NCI-H2196 treated with DMSO at 0.1 percent for 48 hours (cell line): ENCODE measurements at regions not wholly inside any gene's neighbourhood (a gene's known extent, or its start where the extent isn't known, plus 50 kb on each side); places are given as distances from the start of the nearest gene placed in this dataset.
A peak's percentile ranks its signal among the peaks of the same experiment; 100 is the strongest.
"Not testable (repeated sequence)": the region's sequence is repeated elsewhere in the genome, so short reads cannot be mapped to it uniquely, and the experiment has no call there.

Experiments
- DNase-seq: peaks from one replicate; lab custom pipeline; 2025; ENCODE audit not compliant: unreplicated experiment; lab: John Stamatoyannopoulos, UW

DNA sequence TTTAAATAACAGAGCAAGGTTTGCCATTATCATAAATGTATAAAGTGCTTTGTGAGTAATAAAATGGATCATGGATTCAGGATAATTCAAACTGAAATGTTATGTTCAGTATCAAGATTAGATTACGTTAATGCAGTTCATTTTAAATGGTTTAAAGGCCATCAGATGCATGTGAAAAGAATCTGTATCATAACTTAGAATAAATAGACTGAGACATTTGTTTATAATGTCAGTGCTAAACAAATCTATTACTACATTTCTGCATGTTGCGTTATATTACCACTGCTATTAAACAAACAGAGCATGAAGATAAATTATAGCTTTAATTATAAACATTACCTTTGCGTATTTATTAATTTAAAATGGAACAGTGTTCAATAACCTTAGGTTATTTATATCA is 160.2 kb downstream of the TOX3 start:
- no peak for DNase-seq

DNA sequence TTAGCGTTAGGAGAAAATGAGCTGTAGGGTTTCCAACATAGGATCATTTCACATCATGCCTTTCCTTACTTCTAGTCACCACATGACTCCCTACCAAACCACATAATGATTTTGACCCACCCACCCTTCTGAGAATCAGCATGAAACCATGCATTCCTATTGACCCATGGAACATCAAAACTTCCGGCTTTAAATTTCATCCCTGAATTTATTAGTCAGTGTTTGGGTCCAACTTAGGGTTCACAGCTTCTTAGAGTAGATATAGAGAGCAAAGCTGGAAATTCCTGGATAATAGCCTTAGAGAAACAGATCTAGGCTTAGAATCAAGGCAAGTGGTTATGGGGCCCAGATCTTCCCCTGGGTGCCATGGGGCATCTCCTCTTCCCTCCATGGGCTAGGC is 162.6 kb downstream of the TOX3 start:
- no peak for DNase-seq

DNA sequence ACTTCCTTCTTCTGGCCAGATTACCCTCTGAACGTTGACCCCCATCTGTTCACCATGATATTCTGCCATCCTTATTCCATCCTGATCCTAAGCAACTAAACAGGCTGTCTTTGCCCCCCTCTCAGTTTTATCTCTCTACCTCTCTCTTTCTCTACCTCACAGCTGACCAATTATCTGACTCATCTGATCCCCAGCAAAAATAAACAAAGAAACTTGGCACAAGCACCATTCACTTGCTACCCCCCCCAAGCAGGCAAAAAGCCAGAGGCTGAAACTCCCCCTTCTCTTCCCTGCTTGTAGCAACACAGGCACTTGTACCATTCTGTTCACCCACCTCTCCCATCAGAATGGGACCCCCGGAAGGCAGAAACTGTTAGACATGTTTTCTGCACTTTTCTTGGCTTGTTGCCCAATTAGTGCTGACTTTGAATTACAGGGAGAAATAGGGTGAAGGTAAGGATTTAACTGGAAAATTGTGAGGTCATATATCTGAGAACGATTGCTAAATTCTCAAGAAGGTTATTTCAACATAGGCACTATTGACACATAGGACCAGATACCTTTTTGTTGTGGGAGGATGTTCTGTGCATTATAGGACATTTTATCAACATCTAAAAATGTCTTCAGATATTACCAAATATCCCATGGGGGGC is 163.2 kb downstream of the TOX3 start:
- DNase-seq, result peak; percentile 35

DNA sequence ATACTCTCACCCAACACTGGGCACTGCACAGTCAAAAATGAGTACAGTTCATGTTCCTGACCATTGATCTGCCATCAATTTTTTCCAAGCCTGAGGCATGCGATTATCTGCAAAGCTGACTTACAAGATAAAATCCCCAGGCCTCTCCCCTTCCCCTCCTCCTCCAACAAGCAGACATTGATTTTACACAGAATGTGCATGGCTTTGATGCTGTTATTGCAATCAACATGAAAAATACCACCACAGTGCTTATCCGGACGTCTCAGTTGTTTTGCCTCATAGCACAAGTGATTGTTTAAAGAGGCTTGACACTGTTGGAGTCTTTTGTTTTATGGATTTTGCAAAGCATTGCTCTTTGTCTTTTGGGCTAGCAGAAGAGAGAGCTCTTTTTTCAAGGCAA is 163.8 kb downstream of the TOX3 start:
- no peak for DNase-seq

DNA sequence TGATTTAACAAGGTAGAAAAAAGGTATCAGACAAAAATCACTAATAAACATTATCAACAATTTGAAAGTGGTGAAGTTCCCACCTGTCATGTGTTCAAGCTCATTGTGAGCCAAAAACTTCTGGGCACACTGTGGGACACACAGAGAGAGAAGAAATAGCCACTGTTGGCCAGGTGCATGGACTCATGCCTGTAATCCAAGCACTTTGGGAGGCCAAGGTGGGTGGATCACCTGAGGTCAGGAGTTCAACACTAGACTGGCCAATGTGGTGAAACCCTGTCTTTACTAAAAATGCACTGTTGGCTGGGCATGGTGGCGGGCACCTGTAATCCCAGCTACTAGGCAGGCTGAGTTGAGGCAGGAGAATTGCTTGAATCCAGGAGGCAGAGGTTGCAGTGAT is 167.4 kb downstream of the TOX3 start:
- DNase-seq, result no peak

DNA sequence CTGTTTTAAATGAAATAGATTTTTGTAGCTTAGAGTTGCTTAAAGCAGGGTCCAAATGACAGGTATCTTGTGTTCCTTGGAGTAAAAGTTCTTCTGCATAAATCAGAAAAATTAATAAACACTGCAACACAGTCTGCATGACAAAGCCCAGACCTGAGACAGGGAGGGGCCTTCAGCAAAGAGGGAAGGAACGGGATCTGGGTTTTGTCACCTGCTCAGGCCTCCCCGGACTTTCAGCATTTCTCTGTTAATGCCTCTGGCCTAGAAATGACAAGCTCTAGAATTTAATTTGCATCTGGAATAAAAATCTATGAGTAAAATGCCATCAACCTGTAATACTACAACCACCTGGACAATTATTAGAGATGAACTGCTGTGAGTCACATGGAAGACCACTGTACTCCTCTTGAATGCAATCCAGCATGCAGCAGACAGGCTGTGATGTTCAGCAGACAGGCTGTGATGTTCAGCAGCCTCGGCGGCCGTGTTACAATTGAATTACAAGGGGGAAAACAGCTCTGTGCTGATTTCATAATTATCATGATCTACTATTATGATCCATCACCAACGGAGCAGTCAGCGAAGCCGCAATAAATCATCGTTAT is 170.2 kb downstream of the TOX3 start:
- no peak for DNase-seq

DNA sequence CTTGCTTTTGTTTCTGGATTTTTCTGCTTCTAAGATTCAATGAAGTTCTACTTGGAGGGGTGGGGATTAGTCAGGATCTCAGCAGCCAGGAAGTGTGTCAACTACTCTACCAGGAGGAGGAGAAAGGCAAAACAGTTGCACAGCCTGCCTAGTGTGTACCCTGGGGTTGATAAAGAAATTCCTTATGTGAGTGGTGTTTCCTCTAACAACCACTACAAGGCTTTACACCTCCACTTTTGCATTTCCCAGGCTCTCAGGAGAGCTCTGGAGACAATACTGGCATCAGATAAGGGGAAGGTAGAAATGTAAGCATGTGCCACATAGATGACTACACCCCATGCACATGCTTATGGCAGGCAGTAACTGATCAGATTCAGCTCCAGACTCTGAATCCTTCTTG is 174.6 kb downstream of the TOX3 start:
- DNase-seq, result no peak

DNA sequence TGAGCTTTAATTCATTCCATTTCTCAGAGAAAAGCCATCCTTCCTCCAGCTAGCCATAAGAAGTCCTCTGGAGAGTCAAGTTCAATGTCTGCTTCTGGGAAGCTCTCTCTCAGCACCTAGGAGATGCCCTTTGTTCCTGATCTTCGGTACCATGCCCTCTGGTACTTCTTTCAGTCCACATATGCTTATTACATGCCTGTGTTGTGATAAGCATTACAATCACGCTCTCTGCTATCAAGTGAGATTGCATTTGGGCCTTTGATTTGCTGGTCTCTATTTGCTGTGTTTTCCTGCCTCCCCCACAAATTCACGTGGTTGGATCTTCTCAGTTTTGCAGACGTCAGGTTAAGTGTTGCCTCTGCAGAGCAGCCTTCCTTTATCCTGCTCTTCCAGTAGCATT is 178.1 kb downstream of the TOX3 start:
- no peak for DNase-seq

DNA sequence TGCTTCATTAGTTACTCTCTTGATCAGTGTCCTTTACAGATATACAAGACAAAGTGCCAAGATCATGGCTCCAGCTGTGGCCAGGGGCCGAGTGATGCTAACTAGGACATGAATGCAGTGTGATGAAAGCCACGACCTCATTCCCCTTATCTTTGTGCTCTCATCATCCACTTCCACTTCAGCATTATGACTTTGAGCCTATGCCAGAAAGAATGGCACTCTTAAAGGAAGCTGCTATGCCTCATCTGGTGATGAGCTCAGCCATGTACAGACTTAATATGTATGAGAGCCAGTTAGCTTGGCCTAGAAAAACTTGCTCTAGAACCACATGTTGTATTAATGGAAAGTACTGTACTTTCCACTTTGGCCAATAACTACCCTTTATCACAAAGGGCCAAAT is 179.1 kb downstream of the TOX3 start:
- peak; percentile 3 for DNase-seq

DNA sequence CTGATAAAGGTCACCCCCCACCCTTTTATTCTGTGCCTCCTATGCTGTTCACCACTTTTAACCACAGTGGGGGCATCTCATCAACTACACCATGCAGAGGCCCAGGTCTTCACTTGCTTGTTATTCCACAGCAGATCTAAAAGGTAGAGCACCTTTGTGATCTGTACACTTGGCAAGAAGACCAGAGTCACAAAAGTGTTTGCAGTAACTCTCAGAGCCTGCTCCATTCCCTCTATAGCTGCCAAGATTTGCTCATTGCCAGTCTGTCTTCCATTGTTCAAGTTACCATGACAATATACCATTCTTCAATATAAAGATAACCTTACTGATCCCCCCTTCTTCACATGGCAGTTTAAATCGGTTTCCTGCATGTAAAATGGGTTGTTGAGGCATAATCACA is 180.0 kb downstream of the TOX3 start:
- peak; percentile 1 for DNase-seq

DNA sequence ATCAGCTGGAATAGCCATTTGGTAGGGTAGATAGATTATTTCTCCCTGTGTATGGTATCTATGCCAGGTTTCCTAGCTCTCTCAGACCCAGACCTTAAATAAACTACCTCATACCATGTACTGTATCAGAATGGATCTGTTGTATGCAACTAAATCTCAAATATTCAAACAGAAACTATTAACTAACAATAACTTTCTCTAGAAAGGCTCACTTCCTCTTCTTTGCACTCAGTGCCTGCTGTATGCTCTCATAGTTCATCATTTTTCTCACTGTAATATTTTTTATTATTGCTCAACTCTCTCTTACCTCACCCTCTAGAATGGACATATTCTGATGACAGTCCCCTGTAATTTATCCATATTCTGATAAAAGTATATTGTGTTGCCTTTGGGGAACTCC is 182.4 kb downstream of the TOX3 start:
- DNase-seq, result no peak

DNA sequence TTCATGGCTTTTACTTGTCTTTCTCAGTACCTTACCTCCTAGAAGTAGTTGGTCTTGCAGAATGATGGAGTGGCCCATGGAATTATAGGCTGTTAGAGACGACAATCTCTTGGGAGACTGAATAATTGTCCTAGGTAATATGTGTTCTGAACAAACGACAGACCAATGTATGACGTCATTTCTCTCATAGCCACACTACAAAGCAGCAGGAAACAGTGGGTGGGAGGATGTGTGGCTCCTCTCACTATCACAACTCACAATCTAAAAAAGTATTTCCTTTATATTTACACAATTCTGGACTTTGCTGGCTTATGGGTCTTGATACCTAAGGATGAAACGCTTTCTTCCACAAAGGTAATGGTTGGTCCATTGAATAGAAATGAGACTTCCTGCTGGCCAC is 183.9 kb downstream of the TOX3 start:
- DNase-seq, result no peak

DNA sequence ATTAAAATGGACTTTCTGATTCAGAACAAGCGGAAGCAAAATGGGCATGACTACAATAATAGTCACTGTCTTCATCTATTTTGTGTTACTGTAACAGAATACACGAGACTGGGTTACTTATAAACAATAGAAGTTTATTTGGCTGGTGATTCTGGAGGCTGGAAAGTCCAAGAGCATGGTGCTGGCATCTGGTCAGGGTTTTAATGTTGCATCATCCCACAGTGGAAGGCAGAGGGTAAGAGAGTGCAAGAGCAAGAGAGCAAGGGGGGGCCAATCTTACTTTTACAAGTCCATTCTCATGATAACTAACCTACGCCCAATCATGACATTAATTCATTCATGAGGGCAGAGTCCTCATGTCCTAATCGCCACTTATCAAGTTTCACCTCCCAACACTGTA is 189.2 kb downstream of the TOX3 start:
- DNase-seq, result no peak

DNA sequence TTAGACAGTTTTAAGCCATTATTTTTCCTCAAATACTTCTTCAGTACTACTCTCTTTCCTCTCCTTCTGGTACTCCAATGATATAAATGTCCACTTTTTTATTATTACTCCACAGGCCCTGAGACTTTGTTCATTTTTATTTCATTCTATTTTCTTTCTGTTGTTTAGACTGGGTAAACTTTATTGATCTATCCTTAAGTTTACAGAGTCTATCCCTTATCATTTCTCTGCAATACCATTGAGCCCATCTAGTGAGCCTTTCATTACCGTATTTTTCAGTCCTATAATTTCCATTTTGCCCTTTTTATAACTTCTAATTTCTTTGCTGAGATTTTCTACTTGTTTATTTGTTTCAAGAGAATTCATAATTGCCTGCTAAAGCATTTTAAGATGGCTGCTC is 193.7 kb downstream of the TOX3 start:
- no peak for DNase-seq

DNA sequence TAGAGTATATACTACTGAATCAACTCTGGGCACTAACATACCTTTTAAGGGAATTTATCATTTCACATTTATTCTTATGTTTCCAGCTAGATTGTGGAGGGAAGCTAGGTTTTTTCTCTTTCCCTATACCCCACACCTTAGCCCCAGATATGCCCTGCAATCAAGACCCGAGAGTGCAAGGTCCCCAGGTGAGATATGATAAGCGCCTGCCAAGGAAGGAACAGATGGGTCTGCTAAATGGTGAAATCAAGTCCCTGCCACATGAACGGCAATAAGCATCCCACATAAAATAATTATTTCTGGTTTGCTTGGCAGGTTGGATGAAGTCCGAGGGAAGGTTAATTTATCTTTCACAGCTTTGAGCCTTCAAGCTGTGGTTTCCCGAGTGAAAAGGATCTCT is 195.5 kb downstream of the TOX3 start:
- no peak for DNase-seq

DNA sequence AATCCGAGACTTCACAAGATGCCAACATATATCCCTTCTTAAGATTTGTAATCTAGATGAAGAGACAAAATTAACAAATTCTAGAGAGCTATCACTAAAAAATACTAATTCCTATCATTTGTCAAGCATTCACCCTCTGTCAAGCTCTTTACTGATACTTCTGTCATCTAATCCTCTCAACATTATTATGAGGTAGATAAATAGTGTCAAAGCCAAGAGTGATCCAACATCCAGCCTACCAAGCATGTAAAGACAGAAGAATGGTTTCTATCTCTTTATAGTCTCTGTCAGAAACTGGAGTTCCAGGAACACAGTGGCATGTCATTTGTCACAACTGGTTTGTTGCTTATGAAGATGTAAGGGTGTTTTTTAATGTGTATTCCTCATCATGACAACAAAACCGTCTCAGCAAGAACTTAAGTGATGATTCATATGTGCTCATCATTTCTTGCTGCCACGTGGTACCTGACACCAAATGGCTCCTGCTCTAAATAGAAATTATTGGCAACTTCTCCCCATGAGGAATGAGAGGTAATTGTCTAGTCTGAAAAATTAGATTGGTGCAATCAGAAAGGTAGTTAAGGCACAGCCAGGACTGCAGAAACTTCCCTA is 196.8 kb downstream of the TOX3 start:
- DNase-seq, result no peak

DNA sequence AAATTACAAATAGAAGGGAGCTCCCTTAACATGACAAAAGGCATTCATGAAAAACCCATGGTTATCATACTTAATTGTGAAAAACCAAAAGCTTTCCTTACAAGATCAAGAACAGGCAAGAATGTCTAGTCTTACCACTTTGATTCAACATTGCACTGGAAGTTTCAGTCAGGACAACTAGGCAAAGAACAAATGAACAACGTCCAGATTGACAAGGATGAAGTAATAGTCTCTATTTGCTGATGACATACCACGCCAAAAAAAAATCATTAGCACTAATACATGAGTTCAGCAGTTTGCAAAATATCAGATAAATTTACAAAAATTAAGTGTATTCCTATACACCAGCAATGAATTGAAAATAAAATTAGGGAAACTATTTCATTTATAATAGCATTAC is 200.2 kb downstream of the TOX3 start:
- no peak for DNase-seq

DNA sequence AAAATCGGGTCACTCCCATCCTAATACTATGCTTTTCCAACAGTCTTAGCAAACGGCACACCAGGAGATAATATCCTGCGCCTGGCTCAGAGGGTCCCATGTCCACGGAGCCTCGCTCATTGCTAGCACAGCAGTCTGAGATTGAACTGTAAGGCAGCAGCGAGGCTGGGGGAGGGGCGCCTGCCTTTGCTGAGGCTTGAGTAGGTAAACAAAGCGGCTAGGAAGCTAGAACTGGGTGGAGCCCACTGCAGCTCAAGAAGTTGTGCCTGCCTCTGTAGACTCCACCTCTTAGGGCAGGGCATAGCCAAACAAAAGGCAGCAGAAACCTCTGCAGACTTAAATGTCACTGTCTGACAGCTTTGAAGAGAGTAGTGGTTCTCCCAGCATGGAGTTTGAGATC is 213.3 kb downstream of the TOX3 start:
- DNase-seq, result not testable (repeated sequence)

DNA sequence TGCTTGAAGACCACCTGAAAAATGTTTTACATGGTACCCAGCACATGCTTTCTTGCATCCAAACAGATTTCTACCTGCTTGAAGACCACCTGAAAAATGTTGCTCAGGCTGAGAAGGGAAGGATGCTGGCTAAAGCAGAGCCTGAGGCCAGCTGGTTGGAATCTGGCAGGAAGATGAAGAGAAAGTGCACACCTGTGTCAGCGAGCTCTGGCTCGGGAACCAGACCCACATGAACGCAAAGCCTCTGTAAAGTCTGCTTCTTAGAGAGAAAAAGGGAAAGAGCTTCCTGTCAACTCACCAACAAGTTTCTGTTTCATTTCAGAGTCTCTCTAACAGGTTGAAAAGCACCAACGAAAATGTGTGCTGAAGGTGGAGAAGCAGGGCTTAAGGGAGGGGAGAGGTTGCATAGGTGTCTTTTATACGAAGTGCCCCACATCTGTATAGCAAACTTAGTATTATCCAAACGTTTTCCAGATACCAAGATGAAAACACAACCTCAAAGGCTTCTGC is 226.0 kb downstream of the TOX3 start:
- DNase-seq, result no peak

DNA sequence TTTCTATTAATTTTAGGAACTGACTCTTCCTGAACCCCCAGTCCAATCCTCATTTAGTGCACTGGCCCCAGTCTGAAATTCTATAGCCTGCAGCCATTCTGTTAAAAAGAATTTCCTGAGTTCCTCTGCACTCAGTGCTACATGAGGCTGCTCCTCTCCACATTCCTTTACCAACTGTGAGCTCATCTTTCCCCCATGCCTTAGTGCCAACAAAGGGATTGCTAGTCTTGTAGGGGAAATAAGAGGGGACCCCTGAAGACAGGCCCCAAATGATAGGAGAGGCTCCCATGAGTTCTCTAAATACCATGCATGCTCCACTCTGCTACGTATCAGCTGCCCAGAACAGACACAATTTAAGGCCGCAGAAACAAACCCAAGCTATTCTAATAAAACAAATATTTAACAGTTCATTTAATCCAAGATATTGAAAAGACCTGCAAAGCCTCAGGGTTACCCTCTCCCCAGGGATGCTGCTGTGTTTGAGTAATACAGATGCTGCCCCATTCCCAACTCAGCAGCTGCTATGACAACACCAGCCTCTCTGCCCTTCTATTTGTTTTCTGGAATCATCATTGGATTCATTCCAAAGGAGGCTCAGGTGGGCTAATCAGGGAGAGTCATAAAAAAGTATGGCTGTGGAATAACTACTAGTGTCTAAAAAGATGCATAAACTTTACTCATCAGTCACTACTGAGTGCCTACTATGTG is 228.5 kb downstream of the TOX3 start:
- DNase-seq, result no peak

DNA sequence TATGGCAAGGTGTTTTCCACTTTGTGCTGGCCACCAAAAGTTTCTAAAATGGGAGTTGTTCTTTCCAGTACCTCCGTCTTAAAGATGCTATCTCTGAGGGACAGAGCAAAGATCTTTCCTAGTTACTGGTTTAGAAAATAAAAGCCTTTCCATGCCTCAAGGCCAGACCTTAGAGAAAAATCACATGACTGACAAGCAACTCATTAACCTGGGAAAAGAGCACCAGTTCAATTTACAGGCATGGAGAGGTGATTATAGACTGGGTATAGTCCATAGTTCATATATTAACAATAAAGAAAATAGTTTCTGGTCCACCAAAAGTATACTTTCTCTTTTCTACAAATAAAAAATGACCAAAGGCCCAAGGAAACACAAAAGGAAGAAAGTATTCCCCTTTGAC is 230.7 kb downstream of the TOX3 start:
- DNase-seq, result no peak

DNA sequence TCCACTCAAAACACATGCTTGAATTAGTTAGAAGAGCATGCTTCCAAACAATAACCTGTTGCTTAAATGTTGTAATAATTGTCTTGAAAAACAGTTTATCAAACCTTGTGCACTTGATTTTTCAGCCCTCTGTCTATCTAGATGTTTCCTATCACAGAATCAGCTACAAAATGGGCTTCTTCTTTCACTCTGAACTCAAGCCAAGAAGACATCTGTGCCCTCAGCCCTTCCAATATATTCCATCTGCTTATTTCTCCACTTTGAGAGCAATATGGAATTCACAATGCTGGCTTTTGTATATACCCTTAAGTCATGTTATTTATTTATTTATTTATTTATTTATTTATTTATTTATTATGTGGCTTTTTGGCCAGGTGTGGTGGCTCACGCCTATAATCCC is 234.2 kb downstream of the TOX3 start:
- DNase-seq, result no peak
